ENCODE measurements at regions not wholly inside any gene's neighbourhood (a gene's known extent, or its start where the extent isn't known, plus 50 kb on each side); places are given as distances from the start of the nearest gene placed in this dataset.

GRCh38 chr6:115393821-115394220, 666.9 kb downstream of the FRK start:
- TF ChIP-seq GATA1 (IDR thresholded peaks at IDR 0.05; ENCODE audit: low read depth, low read length) (no peak), POLR2A (IDR thresholded peaks at IDR 0.05; ENCODE audit: low read length) (no peak)
- no peak for DNase-seq

GRCh38 chr6:115370202-115370601, 690.5 kb downstream of the FRK start:
- TF ChIP-seq GATA1 (IDR thresholded peaks at IDR 0.05; ENCODE audit: low read depth, low read length) (no peak), POLR2A (IDR thresholded peaks at IDR 0.05; ENCODE audit: low read length) (no peak)
- no peak for DNase-seq

GRCh38 chr6:115365783-115366182, 694.9 kb downstream of the FRK start:
- DNase-seq = no peak
- TF ChIP-seq GATA1 (IDR thresholded peaks at IDR 0.05; ENCODE audit: low read depth, low read length) (no peak), POLR2A (IDR thresholded peaks at IDR 0.05; ENCODE audit: low read length) (no peak)

- TF ChIP-seq GATA1 (IDR thresholded peaks at IDR 0.05; ENCODE audit: low read depth, low read length) = no peak
- TF ChIP-seq POLR2A (IDR thresholded peaks at IDR 0.05; ENCODE audit: low read length) = no peak
- DNase-seq = no peak
These were observed 697.3 kb downstream of the FRK start for GRCh38 chr6:115363379-115363778.

DNA sequence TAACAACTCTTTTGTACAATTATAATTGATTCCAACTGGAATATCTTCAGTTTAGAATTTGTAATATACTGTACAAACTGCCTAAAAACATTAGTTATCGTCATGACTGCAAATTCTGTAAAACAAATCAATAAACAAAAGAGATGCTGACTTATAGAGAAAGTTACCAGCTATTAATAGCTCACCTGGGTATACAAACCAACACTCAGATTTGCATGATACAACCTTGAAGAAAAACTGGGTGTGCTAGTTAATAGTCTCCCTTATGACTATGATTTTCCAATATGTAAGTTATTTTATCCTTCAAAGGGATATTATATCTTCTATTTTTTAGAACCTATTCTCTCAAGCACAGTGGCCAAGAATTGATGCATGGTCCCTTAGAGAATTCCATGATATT, 698.5 kb downstream of the FRK start:
- no peak for DNase-seq
- TF ChIP-seq POLR2A (IDR thresholded peaks at IDR 0.05; ENCODE audit: low read length) (no peak), GATA1 (IDR thresholded peaks at IDR 0.05; ENCODE audit: low read depth, low read length) (no peak)

- TF ChIP-seq POLR2A (IDR thresholded peaks at IDR 0.05; ENCODE audit: low read length) (no peak), GATA1 (IDR thresholded peaks at IDR 0.05; ENCODE audit: low read depth, low read length) (no peak)
- no peak for DNase-seq
These were observed 699.9 kb downstream of the FRK start for GRCh38 chr6:115360602-115361325.

- TF ChIP-seq POLR2A (IDR thresholded peaks at IDR 0.05; ENCODE audit: low read length) (no peak), GATA1 (IDR thresholded peaks at IDR 0.05; ENCODE audit: low read depth, low read length) (no peak)
- no peak for DNase-seq
These were observed 702.1 kb downstream of the FRK start for GRCh38 chr6:115358616-115359015.

DNA sequence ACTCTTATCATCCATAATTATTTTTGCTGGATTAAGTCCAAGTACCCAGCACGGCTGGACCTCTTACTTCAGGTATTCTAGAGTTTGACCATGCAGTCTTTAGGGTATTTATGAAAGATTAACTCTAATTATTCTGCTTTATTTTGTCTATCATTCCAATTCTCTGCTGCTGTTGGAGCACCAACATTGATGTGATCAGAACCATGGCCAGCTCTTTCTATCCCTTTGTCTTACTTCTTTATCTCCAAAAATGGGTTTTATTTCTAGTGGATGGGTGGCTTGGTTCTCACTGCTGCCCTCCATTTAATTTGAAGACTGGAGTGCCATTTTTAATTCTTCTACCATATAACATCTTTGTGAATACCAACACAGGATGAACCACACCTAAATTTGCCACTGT, 704.3 kb downstream of the FRK start:
- TF ChIP-seq GATA1 (IDR thresholded peaks at IDR 0.05; ENCODE audit: low read depth, low read length) = no peak
- no peak for DNase-seq

DNA sequence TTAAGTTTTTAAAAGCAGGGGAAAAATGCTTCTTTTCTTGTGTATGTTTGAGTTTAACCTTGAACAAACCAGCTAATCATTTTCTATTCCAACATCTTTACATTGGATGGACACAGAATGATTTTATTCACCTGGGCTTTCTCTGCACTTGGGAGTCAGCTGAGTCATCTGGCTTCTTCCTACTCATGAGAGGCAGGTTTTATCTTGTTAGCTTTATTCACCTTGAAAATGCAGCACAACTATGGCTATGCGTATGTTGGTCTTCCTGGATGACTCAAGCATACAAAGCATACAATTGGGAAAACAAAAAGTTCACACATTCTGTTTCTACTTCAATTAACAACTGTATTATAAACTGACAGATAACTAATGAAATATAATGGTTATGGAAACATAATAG, 737.7 kb downstream of the FRK start:
- TF ChIP-seq POLR2A (IDR thresholded peaks at IDR 0.05; ENCODE audit: low read length) (no peak), GATA1 (IDR thresholded peaks at IDR 0.05; ENCODE audit: low read depth, low read length) (no peak)
- DNase-seq = no peak

DNA sequence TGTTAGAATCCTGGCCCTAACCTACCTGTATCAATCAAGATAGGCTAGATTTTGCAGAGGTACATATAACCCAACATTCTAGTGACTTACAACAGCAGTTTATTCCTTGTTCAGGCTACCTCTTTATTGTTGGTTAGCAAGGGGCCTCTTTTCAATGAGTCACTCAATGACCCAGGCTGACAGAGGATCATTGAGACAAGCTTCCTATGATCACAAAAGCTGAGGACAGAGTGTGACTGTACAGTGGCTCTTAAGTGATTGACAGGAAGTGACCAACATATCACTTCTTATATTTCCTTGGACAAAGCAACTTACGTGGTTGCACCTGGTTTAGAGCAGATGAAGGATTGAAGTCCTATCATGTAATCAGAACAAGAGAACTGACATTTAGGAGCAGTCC, 740.9 kb downstream of the FRK start:
- no peak for TF ChIP-seq GATA1 (IDR thresholded peaks at IDR 0.05; ENCODE audit: low read depth, low read length)
- TF ChIP-seq POLR2A (IDR thresholded peaks at IDR 0.05; ENCODE audit: low read length) = no peak
- no peak for DNase-seq

- TF ChIP-seq POLR2A (IDR thresholded peaks at IDR 0.05; ENCODE audit: low read length) (no peak), GATA1 (IDR thresholded peaks at IDR 0.05; ENCODE audit: low read depth, low read length) (no peak)
- no peak for DNase-seq
These were observed 750.5 kb downstream of the FRK start for GRCh38 chr6:115310156-115310555.

DNA sequence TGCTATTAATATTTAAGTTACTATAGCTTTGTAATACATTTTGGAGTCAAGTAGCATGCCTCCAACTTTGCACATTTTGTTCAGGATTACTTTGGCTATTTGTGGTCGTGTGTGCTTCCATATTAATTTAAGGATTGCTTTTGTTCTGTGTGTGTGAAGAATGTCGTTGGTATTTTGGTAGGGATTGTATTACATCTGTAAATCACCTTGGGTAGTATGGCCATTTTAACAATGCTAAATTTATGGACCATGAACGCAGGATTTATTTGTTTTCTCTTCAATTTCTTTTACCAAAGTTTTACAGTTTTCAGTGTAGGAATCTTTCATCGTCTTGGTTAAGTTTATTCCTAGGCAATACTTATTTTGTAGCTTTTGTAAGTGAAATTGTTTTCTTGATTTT, 758.0 kb downstream of the FRK start:
- DNase-seq = no peak
- TF ChIP-seq GATA1 (IDR thresholded peaks at IDR 0.05; ENCODE audit: low read depth, low read length) (no peak), POLR2A (IDR thresholded peaks at IDR 0.05; ENCODE audit: low read length) (no peak)

DNA sequence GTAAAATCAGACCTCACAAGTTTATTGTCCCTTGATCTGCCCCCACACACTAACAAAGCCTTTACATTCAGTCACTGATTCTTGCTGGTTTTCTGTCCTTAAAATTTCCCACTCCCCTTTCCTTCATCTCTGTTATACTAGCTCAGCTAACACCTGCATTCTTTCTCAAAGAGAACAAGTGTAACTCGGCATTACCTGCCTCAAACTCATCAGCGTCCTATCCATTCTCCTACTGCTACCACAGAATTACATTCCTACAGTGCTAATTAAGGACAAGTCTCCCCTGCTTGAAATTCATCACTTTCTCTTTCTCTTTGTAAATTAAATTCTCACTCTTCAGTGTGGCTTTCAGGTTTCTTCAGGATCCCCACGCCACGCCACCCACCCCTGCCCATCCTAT, 773.2 kb downstream of the FRK start:
- TF ChIP-seq GATA1 (IDR thresholded peaks at IDR 0.05; ENCODE audit: low read depth, low read length) (no peak), POLR2A (IDR thresholded peaks at IDR 0.05; ENCODE audit: low read length) (no peak)
- DNase-seq = no peak

GRCh38 chr6:115276881-115277565, 783.7 kb downstream of the FRK start:
- TF ChIP-seq GATA1 (IDR thresholded peaks at IDR 0.05; ENCODE audit: low read depth, low read length) = no peak
- no peak for TF ChIP-seq POLR2A (IDR thresholded peaks at IDR 0.05; ENCODE audit: low read length)
- DNase-seq = no peak

DNA sequence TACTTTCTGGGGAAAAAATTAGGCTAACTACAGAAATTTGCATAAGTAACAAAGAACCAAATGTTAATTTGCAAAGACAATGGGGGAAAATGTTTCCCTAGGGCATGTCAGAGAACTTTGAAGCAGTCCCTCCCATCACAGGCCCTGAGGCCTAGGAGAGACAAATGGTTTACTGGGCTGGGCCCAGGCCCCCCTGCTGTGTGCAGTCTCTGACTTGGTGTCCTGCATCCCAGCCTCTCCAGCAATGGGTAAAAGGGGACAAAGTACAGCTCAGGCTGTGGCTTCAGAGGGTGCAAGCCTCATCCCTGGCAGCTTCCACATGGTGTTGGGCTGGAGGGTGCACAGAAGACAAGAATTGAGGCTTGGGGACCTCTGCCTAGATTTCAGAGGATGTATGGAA, 788.4 kb downstream of the FRK start:
- no peak for DNase-seq
- no peak for TF ChIP-seq POLR2A (IDR thresholded peaks at IDR 0.05; ENCODE audit: low read length)
- no peak for TF ChIP-seq GATA1 (IDR thresholded peaks at IDR 0.05; ENCODE audit: low read depth, low read length)
